PC-3 (cell line): ENCODE measurements at regions not wholly inside any gene's neighbourhood (a gene's known extent, or its start where the extent isn't known, plus 50 kb on each side); places are given as distances from the start of the nearest gene placed in this dataset.

Experiments used
- EZH2 ChIP-seq: fragments of 300-600 bp; sonication (generic); IDR thresholded peaks from one replicate; pipeline ENCODE4 v1.6.1; 2017; ENCODE audit warnings: antibody characterized with exemption, mild to moderate bottlenecking, low read length; ENCODE audit not compliant: unreplicated experiment
- EZH2phosphoT487 ChIP-seq: fragments of 300-600 bp; sonication (generic); IDR thresholded peaks from 2 replicates; pipeline ENCODE4 v1.6.1; 2018; ENCODE audit warnings: mild to moderate bottlenecking, antibody characterized with exemption, low read length, borderline replicate concordance
- TF ChIP-seq, protein P1 (sequence below): fragments of 300-600 bp; sonication (generic); conservative IDR thresholded peaks from 2 replicates; pipeline ENCODE4 v1.5.1; 2017; ENCODE audit warnings: antibody characterized with exemption, low read depth, mild to moderate bottlenecking, low read length

DNA sequence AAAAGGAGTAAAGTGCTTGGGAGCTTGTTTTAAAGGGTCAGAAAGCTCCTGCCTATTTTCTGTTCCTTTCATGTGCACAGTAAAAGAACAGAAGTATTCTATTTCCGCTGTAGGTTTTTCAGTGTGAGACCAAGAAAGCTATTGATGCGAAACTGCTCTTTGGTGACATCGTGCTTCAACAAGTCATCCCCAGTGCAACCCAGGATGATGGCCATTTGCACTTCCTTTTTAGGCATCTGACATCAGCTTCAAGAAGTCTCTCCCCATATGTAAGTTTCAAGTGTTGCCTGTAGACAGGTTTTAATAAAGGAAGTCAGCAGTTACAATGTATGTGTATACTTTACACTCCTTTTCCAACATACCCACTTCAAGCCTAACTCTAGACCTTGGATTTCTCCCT is 131.6 kb downstream of the RFX6 start:
- no peak for TF ChIP-seq EZH2phosphoT487
- TF ChIP-seq, protein P1, sequence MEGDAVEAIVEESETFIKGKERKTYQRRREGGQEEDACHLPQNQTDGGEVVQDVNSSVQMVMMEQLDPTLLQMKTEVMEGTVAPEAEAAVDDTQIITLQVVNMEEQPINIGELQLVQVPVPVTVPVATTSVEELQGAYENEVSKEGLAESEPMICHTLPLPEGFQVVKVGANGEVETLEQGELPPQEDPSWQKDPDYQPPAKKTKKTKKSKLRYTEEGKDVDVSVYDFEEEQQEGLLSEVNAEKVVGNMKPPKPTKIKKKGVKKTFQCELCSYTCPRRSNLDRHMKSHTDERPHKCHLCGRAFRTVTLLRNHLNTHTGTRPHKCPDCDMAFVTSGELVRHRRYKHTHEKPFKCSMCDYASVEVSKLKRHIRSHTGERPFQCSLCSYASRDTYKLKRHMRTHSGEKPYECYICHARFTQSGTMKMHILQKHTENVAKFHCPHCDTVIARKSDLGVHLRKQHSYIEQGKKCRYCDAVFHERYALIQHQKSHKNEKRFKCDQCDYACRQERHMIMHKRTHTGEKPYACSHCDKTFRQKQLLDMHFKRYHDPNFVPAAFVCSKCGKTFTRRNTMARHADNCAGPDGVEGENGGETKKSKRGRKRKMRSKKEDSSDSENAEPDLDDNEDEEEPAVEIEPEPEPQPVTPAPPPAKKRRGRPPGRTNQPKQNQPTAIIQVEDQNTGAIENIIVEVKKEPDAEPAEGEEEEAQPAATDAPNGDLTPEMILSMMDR = no peak
- TF ChIP-seq EZH2 = no peak
